ENCODE measurements at regions not wholly inside any gene's neighbourhood (a gene's known extent, or its start where the extent isn't known, plus 50 kb on each side); places are given as distances from the start of the nearest gene placed in this dataset.
"Not testable (repeated sequence)": the region's sequence is repeated elsewhere in the genome, so short reads cannot be mapped to it uniquely, and the experiment has no call there.

GRCh38 chr20:24853916-24854315 lies 95.2 kb upstream of the CST7 start:
- no CpG with 5 or more reads among the region's 1 CpG for WGBS (ENCODE audit: insufficient coverage, insufficient read length)
- no peak overlapping the region for H3K4me3 ChIP-seq (ENCODE audit: low read length)
- no peak for DNase-seq (ENCODE audit: low read depth, low spot score)
- H3K9me3 ChIP-seq (ENCODE audit: control insufficient read depth, insufficient read depth, low read length): no peaks in the 10 kb centered on the region
- no peaks in the 10 kb centered on the region; the same call in 1 of the 2 replicates for H3K27me3 ChIP-seq (ENCODE audit: control insufficient read depth, insufficient read depth, low read length)
- no peaks in the 10 kb centered on the region for H3K4me1 ChIP-seq (ENCODE audit: control insufficient read depth, insufficient read depth, low read length)
- H3K27ac ChIP-seq (ENCODE audit: low read length): no peak overlapping the region
- H3K36me3 ChIP-seq (ENCODE audit: control insufficient read depth, insufficient read depth, low read length): no peaks in the 10 kb centered on the region; the same call in 1 of the 2 replicates

- H3K9me3 ChIP-seq (ENCODE audit: control insufficient read depth, insufficient read depth, low read length): no peaks in the 10 kb centered on the region
- H3K4me3 ChIP-seq (ENCODE audit: low read length): no peak overlapping the region
- no CpG with 5 or more reads among the region's 1 CpG for WGBS (ENCODE audit: insufficient coverage, insufficient read length)
- no peaks in the 10 kb centered on the region for H3K4me1 ChIP-seq (ENCODE audit: control insufficient read depth, insufficient read depth, low read length)
- DNase-seq (ENCODE audit: low read depth, low spot score): no peak
- H3K27me3 ChIP-seq (ENCODE audit: control insufficient read depth, insufficient read depth, low read length): no peaks in the 10 kb centered on the region; the same call in 1 of the 2 replicates
- H3K27ac ChIP-seq (ENCODE audit: low read length): no peak overlapping the region
- no peaks in the 10 kb centered on the region; the same call in 1 of the 2 replicates for H3K36me3 ChIP-seq (ENCODE audit: control insufficient read depth, insufficient read depth, low read length)
Measured at GRCh38 chr20:24855848-24856247, 93.2 kb upstream of the CST7 start.

GRCh38 chr20:24858500-24858899 lies 90.6 kb upstream of the CST7 start:
- DNase-seq (ENCODE audit: low read depth, low spot score); H3K9me3 ChIP-seq (ENCODE audit: control insufficient read depth, insufficient read depth, low read length); H3K4me3 ChIP-seq (ENCODE audit: low read length); H3K27me3 ChIP-seq (ENCODE audit: control insufficient read depth, insufficient read depth, low read length); H3K36me3 ChIP-seq (ENCODE audit: control insufficient read depth, insufficient read depth, low read length); H3K4me1 ChIP-seq (ENCODE audit: control insufficient read depth, insufficient read depth, low read length); H3K27ac ChIP-seq (ENCODE audit: low read length): not testable (repeated sequence)
- no CpG with 5 or more reads among the region's 9 CpGs for WGBS (ENCODE audit: insufficient coverage, insufficient read length)

- no peak overlapping the region for H3K4me3 ChIP-seq (ENCODE audit: low read length)
- no peaks in the 10 kb centered on the region for H3K9me3 ChIP-seq (ENCODE audit: control insufficient read depth, insufficient read depth, low read length)
- DNase-seq (ENCODE audit: low read depth, low spot score): no peak
- no CpG with 5 or more reads among the region's 8 CpGs for WGBS (ENCODE audit: insufficient coverage, insufficient read length)
- no peaks in the 10 kb centered on the region; the same call in 1 of the 2 replicates for H3K36me3 ChIP-seq (ENCODE audit: control insufficient read depth, insufficient read depth, low read length)
- H3K27me3 ChIP-seq (ENCODE audit: control insufficient read depth, insufficient read depth, low read length): no peaks in the 10 kb centered on the region; the same call in 1 of the 2 replicates
- H3K27ac ChIP-seq (ENCODE audit: low read length): no peak overlapping the region
- no peaks in the 10 kb centered on the region for H3K4me1 ChIP-seq (ENCODE audit: control insufficient read depth, insufficient read depth, low read length)
Measured at GRCh38 chr20:24859539-24859938, 89.5 kb upstream of the CST7 start.

GRCh38 chr20:24862186-24862585 lies 86.9 kb upstream of the CST7 start:
- Histone ChIP-seq H3K4me3 (ENCODE audit: low read length) (no peak overlapping the region), H3K27ac (ENCODE audit: low read length) (no peak overlapping the region), H3K27me3 (ENCODE audit: control insufficient read depth, insufficient read depth, low read length) (no peaks in the 10 kb centered on the region), H3K4me1 (ENCODE audit: control insufficient read depth, insufficient read depth, low read length) (no peaks in the 10 kb centered on the region), H3K9me3 (ENCODE audit: control insufficient read depth, insufficient read depth, low read length) (peaks cover 3% of the 10 kb centered on the region), H3K36me3 (ENCODE audit: control insufficient read depth, insufficient read depth, low read length) (no peaks in the 10 kb centered on the region; the same call in 1 of the 2 replicates)
- no peak for DNase-seq (ENCODE audit: low read depth, low spot score)
- WGBS (ENCODE audit: insufficient coverage, insufficient read length): no CpG with 5 or more reads among the region's 4 CpGs

GRCh38 chr20:24862606-24863005 lies 86.5 kb upstream of the CST7 start:
- Histone ChIP-seq H3K4me1 (ENCODE audit: control insufficient read depth, insufficient read depth, low read length) (no peaks in the 10 kb centered on the region), H3K4me3 (ENCODE audit: low read length) (no peak overlapping the region), H3K9me3 (ENCODE audit: control insufficient read depth, insufficient read depth, low read length) (peaks cover 3% of the 10 kb centered on the region), H3K27me3 (ENCODE audit: control insufficient read depth, insufficient read depth, low read length) (no peaks in the 10 kb centered on the region), H3K36me3 (ENCODE audit: control insufficient read depth, insufficient read depth, low read length) (no peaks in the 10 kb centered on the region; the same call in 1 of the 2 replicates), H3K27ac (ENCODE audit: low read length) (no peak overlapping the region)
- DNase-seq (ENCODE audit: low read depth, low spot score): no peak
- no CpG with 5 or more reads among the region's 6 CpGs for WGBS (ENCODE audit: insufficient coverage, insufficient read length)

GRCh38 chr20:24863356-24863755 lies 85.7 kb upstream of the CST7 start:
- Histone ChIP-seq H3K9me3 (ENCODE audit: control insufficient read depth, insufficient read depth, low read length) (peaks cover 3% of the 10 kb centered on the region), H3K4me3 (ENCODE audit: low read length) (no peak overlapping the region), H3K4me1 (ENCODE audit: control insufficient read depth, insufficient read depth, low read length) (no peaks in the 10 kb centered on the region), H3K36me3 (ENCODE audit: control insufficient read depth, insufficient read depth, low read length) (no peaks in the 10 kb centered on the region), H3K27me3 (ENCODE audit: control insufficient read depth, insufficient read depth, low read length) (no peaks in the 10 kb centered on the region), H3K27ac (ENCODE audit: low read length) (no peak overlapping the region)
- no CpG with 5 or more reads among the region's 2 CpGs for WGBS (ENCODE audit: insufficient coverage, insufficient read length)
- DNase-seq (ENCODE audit: low read depth, low spot score): no peak

GRCh38 chr20:24866008-24866407 lies 83.1 kb upstream of the CST7 start:
- no peak for DNase-seq (ENCODE audit: low read depth, low spot score)
- no CpG with 5 or more reads among the region's 1 CpG for WGBS (ENCODE audit: insufficient coverage, insufficient read length)

GRCh38 chr20:24866742-24867141 lies 82.3 kb upstream of the CST7 start:
- H3K36me3 ChIP-seq (ENCODE audit: control insufficient read depth, insufficient read depth, low read length): no peaks in the 10 kb centered on the region
- WGBS (ENCODE audit: insufficient coverage, insufficient read length): no CpG with 5 or more reads among the region's 4 CpGs
- no peak for DNase-seq (ENCODE audit: low read depth, low spot score)
- peaks cover 3% of the 10 kb centered on the region for H3K9me3 ChIP-seq (ENCODE audit: control insufficient read depth, insufficient read depth, low read length)
- H3K4me3 ChIP-seq (ENCODE audit: low read length): no peak overlapping the region
- no peaks in the 10 kb centered on the region; the same call in 1 of the 2 replicates for H3K4me1 ChIP-seq (ENCODE audit: control insufficient read depth, insufficient read depth, low read length)
- no peak overlapping the region for H3K27ac ChIP-seq (ENCODE audit: low read length)
- no peaks in the 10 kb centered on the region for H3K27me3 ChIP-seq (ENCODE audit: control insufficient read depth, insufficient read depth, low read length)

More at GRCh38 chr20:24866008-24866407, 83.1 kb upstream of the CST7 start:
- Histone ChIP-seq H3K4me1 (ENCODE audit: control insufficient read depth, insufficient read depth, low read length) (no peaks in the 10 kb centered on the region), H3K36me3 (ENCODE audit: control insufficient read depth, insufficient read depth, low read length) (no peaks in the 10 kb centered on the region), H3K27me3 (ENCODE audit: control insufficient read depth, insufficient read depth, low read length) (no peaks in the 10 kb centered on the region), H3K9me3 (ENCODE audit: control insufficient read depth, insufficient read depth, low read length) (peaks cover 3% of the 10 kb centered on the region), H3K27ac (ENCODE audit: low read length) (no peak overlapping the region), H3K4me3 (ENCODE audit: low read length) (no peak overlapping the region)

GRCh38 chr20:24867556-24867955 lies 81.5 kb upstream of the CST7 start:
- Histone ChIP-seq H3K9me3 (ENCODE audit: control insufficient read depth, insufficient read depth, low read length) (peaks cover 3% of the 10 kb centered on the region), H3K27ac (ENCODE audit: low read length) (no peak overlapping the region), H3K36me3 (ENCODE audit: control insufficient read depth, insufficient read depth, low read length) (no peaks in the 10 kb centered on the region), H3K4me1 (ENCODE audit: control insufficient read depth, insufficient read depth, low read length) (no peaks in the 10 kb centered on the region; the same call in 1 of the 2 replicates), H3K4me3 (ENCODE audit: low read length) (no peak overlapping the region), H3K27me3 (ENCODE audit: control insufficient read depth, insufficient read depth, low read length) (no peaks in the 10 kb centered on the region)
- DNase-seq (ENCODE audit: low read depth, low spot score): no peak
- WGBS (ENCODE audit: insufficient coverage, insufficient read length): no CpG with 5 or more reads among the region's 8 CpGs

GRCh38 chr20:24868396-24868927 lies 80.6 kb upstream of the CST7 start:
- no peak overlapping the region for H3K4me3 ChIP-seq (ENCODE audit: low read length)
- H3K4me1 ChIP-seq (ENCODE audit: control insufficient read depth, insufficient read depth, low read length): no peaks in the 10 kb centered on the region; the same call in 1 of the 2 replicates
- DNase-seq (ENCODE audit: low read depth, low spot score): no peak
- no peak overlapping the region for H3K27ac ChIP-seq (ENCODE audit: low read length)
- no peaks in the 10 kb centered on the region for H3K36me3 ChIP-seq (ENCODE audit: control insufficient read depth, insufficient read depth, low read length)
- WGBS (ENCODE audit: insufficient coverage, insufficient read length): no CpG with 5 or more reads among the region's 10 CpGs
- H3K9me3 ChIP-seq (ENCODE audit: control insufficient read depth, insufficient read depth, low read length): peaks cover 3% of the 10 kb centered on the region
- H3K27me3 ChIP-seq (ENCODE audit: control insufficient read depth, insufficient read depth, low read length): no peaks in the 10 kb centered on the region
